GM12892 (cell line): ENCODE measurements at regions not wholly inside any gene's neighbourhood (a gene's known extent, or its start where the extent isn't known, plus 50 kb on each side); places are given as distances from the start of the nearest gene placed in this dataset.

Experiments
- POLR2A ChIP-seq: IDR thresholded peaks from 2 replicates; pipeline ENCODE4 v1.6.1; 2011; ENCODE audit warnings: low read depth, low read length, control low read depth
- POLR2AphosphoS5 ChIP-seq: IDR thresholded peaks from 2 replicates; pipeline ENCODE4 v1.6.1; 2011; ENCODE audit warnings: low read depth, low read length, control low read depth
- TAF1 ChIP-seq: IDR thresholded peaks from 2 replicates; pipeline ENCODE4 v1.6.1; 2011; ENCODE audit warnings: low read depth, mild to moderate bottlenecking, control low read depth, low read length, borderline replicate concordance

DNA sequence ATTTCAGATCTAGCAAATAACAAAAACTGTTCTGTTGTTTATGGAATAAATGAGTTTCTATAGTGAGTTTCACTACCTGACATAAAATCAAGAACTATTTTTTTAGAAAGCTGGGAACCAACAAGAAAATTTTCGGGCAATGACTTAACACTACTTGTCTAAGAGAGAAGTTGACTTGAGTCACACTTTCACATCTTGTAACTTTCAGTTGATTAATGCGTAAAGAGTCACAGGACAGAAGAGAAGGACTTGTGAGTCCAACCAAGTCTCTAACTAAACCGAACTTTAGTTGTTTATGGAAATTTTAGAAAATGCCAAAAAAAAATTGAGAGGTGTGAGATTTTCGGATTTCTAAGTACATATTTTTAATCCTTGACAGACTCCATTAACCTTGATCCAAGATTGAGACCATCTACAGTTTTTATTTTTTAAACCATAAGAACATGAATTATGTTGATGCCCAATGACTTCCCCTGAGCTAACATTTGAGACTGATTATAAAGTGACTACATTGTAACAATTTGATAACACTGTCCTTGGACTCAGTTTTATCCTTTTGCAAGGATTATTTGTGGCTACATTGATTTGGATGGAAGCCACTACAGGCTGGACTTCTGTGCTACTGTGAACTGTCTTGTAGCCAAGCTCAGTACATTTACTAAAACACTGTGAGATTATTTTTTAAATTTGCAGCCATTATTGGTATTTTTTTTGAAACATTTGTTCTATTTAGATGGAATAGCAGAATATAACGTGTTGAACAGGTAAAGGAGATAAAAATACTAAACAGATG is 284.0 kb downstream of the PTPRC start:
- no peak for TF ChIP-seq POLR2A
- no peak for TF ChIP-seq TAF1
- no peak for TF ChIP-seq POLR2AphosphoS5
